ENCODE measurements at regions not wholly inside any gene's neighbourhood (a gene's known extent, or its start where the extent isn't known, plus 50 kb on each side); places are given as distances from the start of the nearest gene placed in this dataset.
A peak's percentile ranks its signal among the peaks of the same experiment; 100 is the strongest.

DNA sequence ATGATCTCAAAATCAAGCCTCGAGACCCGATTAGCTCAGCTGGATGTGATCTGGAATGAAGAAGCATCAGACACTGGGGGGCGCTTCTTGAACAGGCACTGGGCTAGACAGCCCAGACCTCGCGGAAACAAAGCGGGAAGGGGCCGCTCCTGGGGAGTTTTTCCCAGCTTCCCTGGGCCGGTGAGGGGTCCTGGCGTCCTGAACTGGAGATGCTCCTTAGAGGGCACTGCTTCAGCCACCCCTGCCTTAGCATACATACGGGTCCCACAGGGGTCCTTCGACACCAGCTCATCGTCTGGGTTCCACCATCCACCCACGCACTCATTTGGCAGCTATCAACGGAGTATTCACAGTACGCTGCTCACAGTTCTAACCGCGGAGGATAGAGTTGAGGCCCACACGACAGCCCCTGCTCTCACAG is 146.7 kb downstream of the TSN start:
- peak; percentile 43 for DNase-seq

DNA sequence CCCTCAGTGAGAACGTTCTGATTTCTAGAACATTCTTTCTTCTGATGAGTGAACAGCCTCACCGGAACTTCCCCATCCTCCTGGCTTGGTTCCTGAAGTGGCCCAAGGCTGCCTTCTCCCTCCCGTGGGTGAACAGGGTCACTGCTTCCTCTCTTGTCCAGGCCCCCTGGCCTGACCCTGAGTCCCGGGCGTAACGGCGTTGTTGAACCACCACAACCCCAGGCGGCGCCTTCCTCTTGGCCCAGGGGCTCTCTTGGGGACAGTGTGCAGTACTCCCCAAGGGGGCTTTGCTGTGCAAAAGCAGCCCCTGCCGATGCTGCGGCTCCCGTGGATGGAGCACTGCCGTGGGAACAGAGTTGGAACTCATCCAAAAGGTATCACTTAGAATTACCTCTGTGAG is 147.2 kb downstream of the TSN start:
- DNase-seq: no peak

DNA sequence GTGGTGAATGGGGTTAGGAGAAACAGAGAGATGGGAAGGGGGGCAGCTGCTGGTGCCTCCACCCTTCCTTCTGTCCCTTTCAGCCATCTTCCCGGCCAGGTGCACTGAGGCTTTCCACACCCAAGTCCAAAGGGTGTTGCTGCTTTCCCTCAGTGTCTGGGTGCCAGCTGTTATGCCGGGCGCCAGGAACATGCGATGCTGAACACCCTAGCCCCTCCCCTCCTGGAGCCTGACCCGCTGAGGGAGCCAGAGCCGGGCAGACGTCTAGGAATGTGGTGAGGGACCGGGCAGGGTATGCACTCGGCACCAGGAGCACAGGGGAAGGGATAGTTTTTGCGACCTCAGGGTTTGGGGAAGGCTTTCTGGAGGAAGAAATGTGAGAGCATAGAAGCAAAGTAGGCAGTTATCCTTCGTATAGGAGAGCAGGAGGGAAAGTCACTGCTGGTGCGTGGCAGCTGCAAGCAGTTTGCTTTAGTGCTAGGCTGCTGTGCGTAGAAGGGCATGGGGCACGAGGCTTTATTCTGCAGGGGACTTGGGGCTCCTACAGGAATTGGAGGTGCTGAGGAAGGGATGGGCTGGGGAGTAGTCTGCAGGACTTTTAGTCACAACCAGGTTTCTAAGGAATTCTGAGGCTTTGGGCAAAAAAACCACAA is 147.7 kb downstream of the TSN start:
- peak; percentile 14 for DNase-seq

DNA sequence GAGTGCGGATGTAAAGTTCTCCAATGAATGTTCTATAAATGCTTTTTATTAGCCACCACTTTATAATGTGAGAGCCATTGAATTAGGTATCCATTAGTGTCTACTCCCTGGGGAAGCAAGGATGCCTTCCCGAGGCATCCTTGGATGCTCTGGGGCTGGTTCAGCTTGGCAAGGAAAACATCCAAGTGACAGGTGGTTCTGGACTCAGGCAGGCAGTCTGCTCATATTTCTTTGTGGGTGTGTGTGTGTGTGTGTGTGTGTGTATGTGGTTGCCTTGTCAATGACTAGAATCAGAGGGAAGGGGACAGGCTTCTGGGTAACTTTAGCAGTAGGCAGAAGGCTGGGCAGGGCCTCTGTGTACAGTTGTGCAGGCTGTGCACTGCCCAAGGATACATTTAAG is 149.2 kb downstream of the TSN start:
- DNase-seq: no peak

DNA sequence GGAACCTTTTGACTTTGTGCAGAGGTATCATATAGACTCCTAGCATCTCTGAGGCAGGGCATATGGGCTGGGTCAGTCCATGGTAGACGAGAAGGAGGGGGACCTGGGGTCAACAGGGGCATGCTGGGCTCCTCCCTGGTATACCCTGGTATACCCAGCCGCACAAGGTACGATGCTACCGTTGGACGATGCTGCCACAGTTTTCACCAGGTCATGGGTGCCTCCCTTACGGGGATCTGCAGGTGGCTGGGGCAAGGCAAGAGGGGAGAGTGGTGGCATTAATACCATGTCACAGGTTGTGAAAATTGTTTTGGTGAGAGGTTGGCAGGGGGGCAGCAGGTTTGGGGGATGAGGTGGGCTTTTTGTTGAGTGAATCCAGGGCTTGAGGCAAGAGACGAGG is 149.8 kb downstream of the TSN start:
- no peak for DNase-seq

DNA sequence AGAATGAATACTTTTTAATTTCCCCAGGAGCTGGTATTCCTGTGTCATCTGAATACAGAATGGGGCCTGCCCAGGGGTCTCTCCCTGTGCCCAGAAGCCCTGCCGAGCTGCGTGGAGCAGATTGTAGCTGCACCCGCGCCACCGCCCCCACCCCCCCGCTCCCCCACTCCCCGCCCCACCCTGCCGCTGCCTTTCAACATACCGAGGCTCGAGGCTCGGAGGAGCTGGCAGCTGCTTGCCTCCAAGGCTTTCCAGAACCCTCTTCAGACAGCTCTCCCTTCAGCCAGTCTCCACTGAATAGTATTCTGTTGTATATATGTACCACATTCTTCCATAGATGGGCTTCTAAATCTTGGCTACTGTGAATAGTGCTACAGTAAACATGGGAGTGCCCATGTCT is 150.7 kb downstream of the TSN start:
- no peak for DNase-seq

GRCh38 chr2:121907928-121908327 is 152.5 kb downstream of the TSN start:
- no peak for DNase-seq

- peak; percentile 20 for DNase-seq
Observed at GRCh38 chr2:121910139-121910538, 154.7 kb downstream of the TSN start.

- no peak for DNase-seq
Observed at GRCh38 chr2:121911036-121911435, 155.6 kb downstream of the TSN start.

GRCh38 chr2:121917143-121917542 is 161.7 kb downstream of the TSN start:
- no peak for DNase-seq

GRCh38 chr2:121918231-121918630 is 162.8 kb downstream of the TSN start:
- DNase-seq: no peak

GRCh38 chr2:121919803-121920202 is 164.4 kb downstream of the TSN start:
- no peak for DNase-seq

DNA sequence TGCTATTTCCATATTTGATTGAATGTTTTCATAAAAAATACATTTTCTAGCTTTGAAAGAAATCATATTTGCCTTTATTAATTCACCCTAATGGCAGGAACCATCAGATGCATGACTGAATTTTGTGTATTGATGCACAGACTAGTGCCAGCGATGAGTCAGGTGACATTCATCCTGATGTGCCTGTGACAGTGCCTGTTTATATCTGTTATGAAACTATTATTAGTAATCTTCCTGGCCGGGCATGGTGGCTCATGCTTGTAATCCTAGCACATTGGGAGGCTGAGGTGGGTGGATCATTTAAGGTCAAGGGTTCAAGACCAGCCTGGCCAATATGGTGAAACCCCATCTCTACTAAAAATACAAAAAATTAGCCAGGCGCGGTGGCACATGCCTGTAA is 170.0 kb downstream of the TSN start:
- DNase-seq: no peak

GRCh38 chr2:121943285-121943684 is 187.8 kb downstream of the TSN start:
- no peak for DNase-seq

- DNase-seq: peak; percentile 94
Observed at GRCh38 chr2:121944072-121944831, 188.8 kb downstream of the TSN start.

DNA sequence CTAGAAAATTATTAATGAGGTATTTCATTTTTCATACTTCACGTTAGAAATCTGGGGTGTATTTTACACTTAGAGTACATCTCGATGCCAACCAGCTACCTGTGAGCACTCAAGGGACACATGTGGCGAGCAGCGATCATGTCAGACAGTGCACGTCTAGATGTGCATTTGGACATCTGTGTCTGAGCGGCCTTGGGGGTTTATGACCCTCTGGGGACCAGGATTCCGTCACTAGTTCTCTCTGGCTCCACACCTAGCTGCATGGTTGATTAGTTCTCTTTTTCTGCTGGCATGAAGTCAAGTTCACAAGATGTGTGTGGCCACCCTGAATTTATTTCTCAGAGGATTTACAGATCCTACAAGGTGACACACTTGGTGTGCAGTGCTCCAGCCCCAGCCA is 192.2 kb downstream of the TSN start:
- DNase-seq: no peak

- DNase-seq: no peak
Observed at GRCh38 chr2:121949271-121949670, 193.8 kb downstream of the TSN start.

DNA sequence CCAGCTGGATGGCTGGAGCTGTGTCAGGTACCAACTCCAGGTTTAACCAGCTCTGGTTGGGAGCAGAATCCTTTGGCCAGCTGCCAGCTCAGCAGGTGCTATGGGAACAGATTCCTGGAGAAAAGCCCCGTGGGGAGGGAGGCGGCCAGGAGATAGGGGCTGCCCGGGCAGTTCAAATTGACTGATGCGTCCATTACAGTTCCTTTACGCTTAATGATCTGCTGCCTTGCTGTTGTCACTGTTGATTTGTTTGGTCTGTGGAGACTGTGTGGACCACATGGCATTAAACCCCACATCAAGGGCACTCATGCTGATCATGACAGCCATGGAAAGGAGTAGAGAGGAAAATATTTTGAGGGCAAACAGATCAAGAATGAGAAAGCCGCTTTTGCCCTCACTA is 200.0 kb downstream of the TSN start:
- no peak for DNase-seq

DNA sequence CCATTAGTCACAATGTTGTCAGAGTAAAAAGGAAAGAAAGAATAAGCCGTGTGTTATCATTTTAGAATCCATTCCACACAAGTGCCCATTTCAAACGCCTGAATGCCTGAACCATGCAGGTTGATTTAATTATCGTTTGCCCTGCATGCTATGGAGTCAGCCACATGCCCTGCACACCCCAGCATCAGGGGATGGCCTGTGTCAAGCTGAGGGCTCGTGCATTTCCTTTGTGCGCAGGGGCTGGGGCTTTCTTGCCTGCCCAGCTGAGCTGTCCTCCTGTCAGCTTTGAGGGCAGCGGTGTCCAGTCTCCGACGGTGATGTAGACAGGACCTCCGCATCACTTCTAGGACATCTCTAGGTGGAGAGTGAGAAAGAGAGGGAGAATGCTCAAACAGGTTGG is 200.4 kb downstream of the TSN start:
- DNase-seq: no peak

DNA sequence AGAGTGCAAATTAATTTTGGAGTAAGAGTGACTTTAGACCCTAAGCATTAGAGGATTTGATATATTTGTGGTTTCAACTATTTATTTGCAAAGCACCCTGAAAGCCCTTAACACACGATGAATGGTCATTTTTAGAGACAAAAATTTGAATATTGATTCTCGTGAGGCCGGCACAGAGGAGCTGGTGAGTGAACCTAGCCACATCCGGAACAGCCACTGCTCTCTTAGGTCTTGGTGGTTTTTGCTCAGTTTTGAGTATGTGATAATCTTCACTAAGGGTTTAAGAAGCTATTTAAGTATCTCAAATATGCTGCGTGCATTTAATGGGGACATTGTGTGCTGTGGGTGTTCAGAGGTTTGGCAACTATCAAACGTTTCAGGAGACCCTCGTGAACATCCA is 204.8 kb downstream of the TSN start:
- DNase-seq: no peak

DNA sequence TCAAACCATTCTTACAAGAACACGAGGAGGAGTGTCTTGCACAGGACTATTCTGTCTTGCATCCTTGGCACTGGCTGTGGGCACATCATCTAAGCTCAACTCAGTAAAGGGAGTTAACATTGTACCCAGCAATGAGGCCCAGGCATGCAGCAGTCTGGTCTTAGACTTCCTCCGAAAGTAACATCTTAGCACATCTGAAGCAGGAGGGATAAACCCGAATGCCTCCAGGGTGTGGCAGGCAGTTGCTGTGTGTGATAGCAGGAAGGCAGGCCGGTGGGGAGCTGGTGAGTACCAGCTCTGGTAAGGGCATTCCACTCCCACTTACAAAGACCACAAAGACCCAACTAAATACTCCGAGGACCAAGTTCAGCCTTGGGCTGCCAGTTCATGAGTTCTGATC is 206.3 kb downstream of the TSN start:
- DNase-seq: no peak

DNA sequence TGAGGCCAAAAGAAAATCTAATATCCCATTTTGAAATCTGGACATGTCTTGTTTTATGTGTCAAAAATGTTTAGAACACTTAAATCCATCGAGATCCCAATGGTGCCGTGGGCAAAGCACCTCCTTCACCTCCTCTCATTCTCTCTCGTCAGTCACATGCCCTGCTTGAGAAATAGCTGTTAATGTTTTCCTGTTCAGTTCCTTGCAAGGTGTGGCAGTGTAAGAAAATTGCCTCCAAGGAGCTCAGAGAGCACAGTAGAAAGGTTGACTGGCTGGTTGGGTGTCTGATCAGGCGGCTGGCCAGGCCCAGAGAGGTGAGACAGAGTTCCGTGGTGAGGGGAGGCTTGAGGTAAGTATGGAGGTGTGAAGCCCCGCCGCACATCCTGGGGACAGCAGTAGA is 210.2 kb downstream of the TSN start:
- no peak for DNase-seq

GRCh38 chr2:121966663-121967062 is 211.2 kb downstream of the TSN start:
- no peak for DNase-seq

DNA sequence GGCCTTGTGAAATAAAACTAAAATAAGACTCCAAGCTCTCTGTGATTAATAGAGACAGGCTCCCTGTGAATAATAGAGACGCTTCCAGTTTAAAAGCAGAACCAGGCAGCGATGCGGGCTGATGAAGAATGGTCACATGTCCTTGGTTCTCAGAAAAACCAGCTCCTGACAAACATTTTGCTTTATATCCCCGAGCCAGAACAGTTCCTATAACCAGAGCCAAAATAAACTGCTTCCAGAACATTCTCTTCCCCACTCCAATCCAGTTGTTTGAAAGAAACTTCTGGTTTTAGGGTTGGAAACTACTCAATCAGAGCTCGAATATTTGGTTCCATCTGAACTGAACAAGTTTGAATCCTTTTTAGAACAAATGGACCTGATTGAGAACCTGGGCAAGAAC is 213.7 kb downstream of the TSN start:
- DNase-seq: no peak

Data from fibroblast of skin of right biceps (primary cell).